Caki2 (cell line): ENCODE measurements at regions not wholly inside any gene's neighbourhood (a gene's known extent, or its start where the extent isn't known, plus 50 kb on each side); places are given as distances from the start of the nearest gene placed in this dataset.
A peak's percentile ranks its signal among the peaks of the same experiment; 100 is the strongest.

Experiments used
- DNase-seq: peaks from one replicate; pipeline ENCODE4 v3.0.0-alpha.2; 2015; ENCODE audit warnings: low read depth
- in situ Hi-C: cut with HindIII; loops from 2 replicates; pipeline ENCODE4 v1.10.0; 2016; ENCODE audit warnings: low sequenced_read_pairs, low pct_unique_long_range_greater_than_20kb, mixed read lengths

- no peak for DNase-seq
- in situ Hi-C loops, result no loop called here
Measured at GRCh38 chr6:28747083-28747630, 176.6 kb downstream of the TRIM27 start.

DNA sequence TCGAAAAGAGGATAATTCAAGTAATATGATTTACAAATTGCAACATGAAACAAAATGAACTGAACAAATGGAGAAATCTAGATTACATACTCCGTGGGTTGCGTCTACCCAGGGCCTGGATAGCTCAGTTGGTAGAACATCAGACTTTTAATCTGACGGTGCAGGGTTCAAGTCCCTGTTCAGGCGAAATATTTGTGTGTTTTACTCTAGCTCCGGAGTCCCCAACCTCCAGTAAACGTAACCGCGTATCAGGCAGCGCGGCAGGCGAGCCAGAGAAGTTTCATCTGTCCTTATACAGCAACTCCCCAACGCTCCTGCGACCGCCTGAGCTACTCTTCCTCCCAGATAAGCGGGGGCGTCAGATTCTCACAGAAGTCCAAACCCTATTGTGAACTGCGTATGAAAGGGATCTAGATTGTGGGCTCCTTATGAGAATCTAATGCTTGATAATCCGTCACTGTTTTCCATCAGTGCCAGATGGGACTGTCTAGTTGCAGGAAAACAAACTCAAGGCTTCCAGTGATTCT is 176.1 kb downstream of the TRIM27 start:
- peak; percentile 93 for DNase-seq
- in situ Hi-C loops, result no loop called here

DNA sequence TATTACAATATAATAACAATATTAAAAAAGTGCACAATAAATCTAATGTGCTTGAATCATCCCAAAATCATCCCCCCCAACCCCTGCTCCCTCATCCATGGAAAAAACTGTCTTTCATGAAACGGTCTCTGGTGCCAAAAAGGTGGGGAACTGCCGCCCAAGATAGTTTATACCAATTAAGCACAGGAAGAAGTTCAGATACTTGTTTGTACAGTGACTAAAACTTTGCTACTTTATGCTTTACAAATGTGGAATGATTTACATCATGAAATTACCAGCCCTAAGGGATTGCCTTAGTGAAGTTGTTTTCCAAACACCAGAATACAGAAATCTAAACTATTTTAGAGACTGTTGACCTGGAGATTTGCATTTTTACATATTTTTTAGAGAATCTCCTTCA is 175.6 kb downstream of the TRIM27 start:
- in situ Hi-C loops, result no loop called here

GRCh38 chr6:28750926-28751458 is 172.8 kb downstream of the TRIM27 start:
- DNase-seq, result no peak
- in situ Hi-C loops, result no loop called here

More for the DNA sequence above, 175.6 kb downstream of the TRIM27 start:
- DNase-seq, result no peak

DNA sequence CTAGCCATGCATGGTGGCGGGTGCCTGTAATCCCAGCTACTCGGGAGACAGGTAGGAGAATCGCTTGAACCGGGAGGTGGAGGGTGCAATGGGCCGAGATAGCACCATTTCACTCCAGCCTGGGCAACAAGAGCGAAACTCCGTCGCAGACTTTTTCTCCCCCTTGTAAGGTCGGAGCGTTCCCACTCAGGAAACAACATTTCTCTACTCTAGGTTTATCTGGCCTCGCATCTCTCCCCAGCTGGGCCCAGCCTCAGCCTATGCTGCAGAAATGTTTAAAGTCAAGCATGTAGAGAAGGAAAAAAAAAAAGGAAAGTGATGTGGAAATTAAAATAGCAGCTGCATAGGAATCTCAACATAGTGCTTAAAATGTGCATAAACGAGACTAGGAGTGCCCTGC is 172.3 kb downstream of the TRIM27 start:
- no peak for DNase-seq
- in situ Hi-C loops, result no loop called here

GRCh38 chr6:28751963-28752350 is 171.8 kb downstream of the TRIM27 start:
- in situ Hi-C loops, result no loop called here
- DNase-seq, result no peak

DNA sequence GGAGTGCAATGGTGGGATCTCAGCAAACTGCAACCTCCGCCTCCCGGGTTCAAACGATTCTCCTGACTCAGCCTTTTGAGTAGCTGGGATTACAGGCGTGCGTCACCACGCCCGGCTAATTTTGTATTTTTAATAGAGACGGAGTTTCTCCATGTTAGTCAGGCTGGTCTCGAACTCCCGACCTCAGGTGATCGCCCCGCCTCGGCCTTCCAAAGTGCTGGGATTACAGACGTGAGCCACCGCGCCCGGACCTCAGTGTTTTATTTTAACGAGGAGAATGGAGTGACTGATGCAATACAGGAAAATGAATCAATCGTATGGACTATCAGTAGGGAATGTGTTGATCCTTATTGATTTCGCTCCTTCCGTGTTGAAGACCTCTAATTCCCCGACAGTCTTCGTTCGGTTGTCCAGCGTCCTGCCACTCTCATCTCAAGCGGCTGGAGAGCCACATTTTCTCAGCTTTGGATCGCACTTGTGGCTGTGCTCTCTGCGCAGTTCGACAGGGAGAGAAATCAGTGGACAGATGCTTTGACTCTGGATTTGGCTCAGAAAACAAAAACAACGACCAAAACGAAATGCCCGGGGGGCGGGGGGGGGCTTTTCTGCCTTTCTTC is 166.2 kb downstream of the TRIM27 start:
- in situ Hi-C loops, result no loop called here
- peak; percentile 83 for DNase-seq

GRCh38 chr6:28758046-28758817 is 165.6 kb downstream of the TRIM27 start:
- DNase-seq, result peak; percentile 92
- in situ Hi-C loops, result no loop called here

GRCh38 chr6:28758818-28759235 is 165.0 kb downstream of the TRIM27 start:
- DNase-seq, result no peak

GRCh38 chr6:28764014-28764723 is 159.6 kb downstream of the TRIM27 start:
- in situ Hi-C loops, result no loop called here

More at GRCh38 chr6:28758818-28759235, 165.0 kb downstream of the TRIM27 start:
- in situ Hi-C loops, result no loop called here

DNA sequence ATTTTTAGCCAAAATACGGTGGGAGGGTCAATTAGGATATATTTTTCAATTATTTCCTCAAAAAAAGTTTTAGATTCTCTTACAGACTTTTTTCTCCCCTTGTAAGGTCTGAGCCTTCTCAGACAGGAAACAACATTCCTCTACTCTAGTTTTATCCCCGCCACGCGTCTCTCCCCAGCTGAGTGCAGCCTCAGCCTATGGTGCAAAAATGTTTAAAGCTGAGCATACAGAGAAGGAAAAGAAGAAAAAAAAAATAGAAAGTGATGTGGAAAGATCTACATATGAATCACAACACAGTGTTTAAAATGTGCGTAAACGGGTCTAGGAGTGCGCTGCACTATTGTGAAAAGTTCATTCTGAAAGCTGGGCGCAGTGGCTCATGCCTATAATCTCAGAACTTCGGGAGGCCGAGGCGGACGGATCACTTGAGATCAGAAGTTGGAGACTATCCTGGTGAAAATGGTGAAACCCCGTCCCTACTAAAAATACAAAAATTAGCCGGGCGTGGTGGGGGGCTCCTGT is 159.0 kb downstream of the TRIM27 start:
- in situ Hi-C loops, result no loop called here
- DNase-seq, result no peak

More at GRCh38 chr6:28764014-28764723, 159.6 kb downstream of the TRIM27 start:
- no peak for DNase-seq

DNA sequence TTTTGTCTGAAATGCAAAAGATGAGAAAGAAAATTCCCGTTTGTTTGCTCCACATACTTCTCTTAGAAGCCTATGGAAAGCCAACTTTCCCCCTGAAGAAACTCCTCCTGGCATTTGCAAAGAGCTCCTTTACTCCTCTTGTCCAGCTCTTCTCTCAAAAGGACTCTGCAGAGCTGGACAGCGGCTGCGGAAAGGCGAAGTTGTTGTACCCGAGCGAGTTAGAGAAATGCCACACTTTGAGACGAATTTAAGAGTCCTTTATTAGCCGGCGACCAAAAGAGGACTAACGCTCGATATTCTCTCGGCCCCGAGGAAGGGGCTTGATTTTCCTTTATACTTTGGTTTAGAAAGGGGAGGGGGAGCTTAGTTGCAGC is 157.8 kb downstream of the TRIM27 start:
- in situ Hi-C loops, result no loop called here
- no peak for DNase-seq

GRCh38 chr6:28766426-28766825 is 157.4 kb downstream of the TRIM27 start:
- in situ Hi-C loops, result no loop called here
- no peak for DNase-seq

- in situ Hi-C loops, result no loop called here
- DNase-seq, result no peak
Measured at GRCh38 chr6:28767133-28767532, 156.7 kb downstream of the TRIM27 start.

GRCh38 chr6:28767691-28768090 is 156.1 kb downstream of the TRIM27 start:
- DNase-seq, result no peak
- in situ Hi-C loops, result no loop called here

DNA sequence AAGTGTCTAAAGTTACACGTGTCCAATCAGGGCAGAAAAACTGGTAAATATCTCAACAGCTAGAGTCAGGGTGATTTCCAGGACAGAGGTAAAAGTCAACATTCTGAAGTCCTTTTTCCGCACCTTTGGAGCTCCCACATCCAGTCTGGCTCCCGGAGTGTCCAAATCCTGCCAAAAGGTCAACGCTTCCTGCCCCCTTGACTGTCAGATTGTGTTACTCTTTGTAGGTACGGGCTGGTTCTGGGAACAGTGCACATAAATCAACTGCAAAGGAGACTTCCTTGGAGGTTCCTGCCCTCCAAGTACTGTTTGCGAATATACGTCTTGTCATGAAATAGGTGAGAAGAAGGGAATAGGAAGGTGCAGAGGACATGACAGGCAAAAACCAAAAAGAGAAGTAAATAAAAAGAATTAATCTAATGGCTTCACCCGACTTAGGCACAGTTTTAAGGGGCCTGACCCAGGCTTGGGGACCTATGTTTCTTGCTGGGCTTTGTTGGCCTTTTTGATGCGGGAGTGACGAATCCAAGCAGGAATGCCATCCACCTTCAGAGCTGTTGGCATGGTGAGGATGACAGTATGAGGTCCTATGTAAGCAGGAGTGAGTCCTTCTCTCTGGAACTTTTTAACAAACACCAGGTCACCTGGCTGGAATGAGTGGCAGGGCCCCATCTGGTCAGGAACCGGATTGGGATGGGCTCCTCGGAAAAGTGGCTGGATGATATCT is 155.4 kb downstream of the TRIM27 start:
- in situ Hi-C loops, result no loop called here

DNA sequence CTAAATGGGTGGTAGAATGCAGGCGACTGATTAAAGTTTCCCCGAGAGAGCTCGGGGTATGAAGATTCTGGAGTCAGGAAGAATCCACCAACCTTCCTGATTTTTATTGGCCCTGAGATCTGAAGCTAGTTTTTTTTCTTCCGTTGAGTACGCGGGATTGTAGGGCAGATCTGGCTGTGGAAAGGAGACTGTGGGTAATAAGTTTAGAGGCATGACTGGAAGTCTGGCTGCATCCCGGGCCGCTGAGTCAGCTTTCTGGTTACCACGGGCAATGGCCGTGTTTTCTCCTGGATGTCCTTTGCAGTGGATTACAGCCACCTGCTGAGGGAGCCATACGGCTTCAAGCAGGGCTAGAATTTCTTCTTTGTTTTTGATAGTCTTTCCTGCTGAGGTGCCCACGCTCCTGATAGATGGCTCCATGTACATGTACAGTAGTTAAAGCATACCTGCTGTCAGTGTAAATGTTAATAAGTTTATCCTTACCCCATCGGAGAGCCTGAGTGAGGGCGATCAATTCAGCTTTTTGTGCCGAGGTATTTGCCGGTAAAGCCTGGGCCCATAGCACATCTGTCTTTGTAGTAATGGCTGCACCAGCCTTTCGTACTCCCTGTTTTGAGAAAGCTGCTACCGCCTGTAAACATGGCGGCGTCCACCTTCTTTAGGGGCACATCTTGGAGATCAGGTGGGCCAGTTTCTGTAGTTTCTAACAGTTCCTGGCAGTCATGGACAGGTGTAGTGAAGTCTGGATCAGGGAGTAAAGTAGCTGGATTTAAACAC is 154.0 kb downstream of the TRIM27 start:
- in situ Hi-C loops, result no loop called here
- peak; percentile 77 for DNase-seq

More for the DNA sequence above, 155.4 kb downstream of the TRIM27 start:
- no peak for DNase-seq
